ENCODE measurements at regions not wholly inside any gene's neighbourhood (a gene's known extent, or its start where the extent isn't known, plus 50 kb on each side); places are given as distances from the start of the nearest gene placed in this dataset.

- TF ChIP-seq CTCF (IDR thresholded peaks at IDR 0.05) (no peak), POLR2A (IDR thresholded peaks at IDR 0.05) (no peak)
These were observed 383.0 kb upstream of the SLITRK1 start for GRCh38 chr13:84265257-84265764.
